Astrocyte of the spinal cord (primary cell): ENCODE measurements at regions not wholly inside any gene's neighbourhood (a gene's known extent, or its start where the extent isn't known, plus 50 kb on each side); places are given as distances from the start of the nearest gene placed in this dataset.

Experiments
- DNase-seq: peaks from one replicate; pipeline ENCODE4 v3.0.0; 2011; ENCODE audit warnings: low read depth, low spot score
- H3K4me3 ChIP-seq: 2 replicates; pipeline ENCODE4 v1.5.1; 2011; ENCODE audit warnings: low read depth, mild to moderate bottlenecking, low read length, moderate library complexity
- in situ Hi-C: cut with HindIII; loops from 2 replicates; pipeline ENCODE4 v1.10.0; 2017; ENCODE audit warnings: low sequenced_read_pairs
- TF ChIP-seq, protein P1 (sequence below): IDR thresholded peaks from 2 replicates; pipeline ENCODE4 v1.5.1; 2012; ENCODE audit warnings: low read depth, mild to moderate bottlenecking, low read length, inconsistent platforms

DNA sequence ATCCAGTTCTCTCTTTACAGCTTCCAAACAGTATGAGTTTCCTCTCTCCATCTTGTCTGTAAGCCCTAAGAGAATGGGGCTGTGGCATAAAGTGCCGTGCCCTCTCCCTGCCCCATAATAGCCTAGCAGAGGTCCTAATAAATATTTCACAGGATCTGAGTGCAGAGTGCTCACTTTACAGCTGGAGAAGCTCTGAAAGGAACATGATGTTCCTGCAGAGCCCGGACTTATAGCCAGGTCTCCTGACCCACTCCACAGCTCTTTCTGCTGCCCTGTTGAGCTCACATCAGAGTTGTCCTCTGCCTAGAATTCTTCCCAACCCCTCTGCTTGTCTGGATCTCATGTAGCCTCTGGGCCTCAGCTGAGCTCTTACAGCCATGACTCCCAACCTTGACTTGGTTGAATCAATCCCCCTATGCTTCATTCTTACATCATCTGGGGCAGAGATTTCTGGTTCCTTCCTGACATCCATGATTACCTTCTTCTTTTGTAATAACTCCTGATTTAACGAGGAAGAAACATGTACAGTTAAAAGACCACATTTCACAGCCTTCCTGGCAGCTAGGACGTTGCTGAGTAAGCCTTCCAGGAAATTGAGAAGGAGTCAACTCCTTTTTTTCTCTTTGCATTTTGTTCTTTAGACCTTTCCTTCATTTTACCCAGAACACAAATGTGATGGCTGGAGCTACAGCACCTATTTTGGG, 135.3 kb downstream of the RPLP1 start:
- no peak for DNase-seq
- TF ChIP-seq, protein P1, sequence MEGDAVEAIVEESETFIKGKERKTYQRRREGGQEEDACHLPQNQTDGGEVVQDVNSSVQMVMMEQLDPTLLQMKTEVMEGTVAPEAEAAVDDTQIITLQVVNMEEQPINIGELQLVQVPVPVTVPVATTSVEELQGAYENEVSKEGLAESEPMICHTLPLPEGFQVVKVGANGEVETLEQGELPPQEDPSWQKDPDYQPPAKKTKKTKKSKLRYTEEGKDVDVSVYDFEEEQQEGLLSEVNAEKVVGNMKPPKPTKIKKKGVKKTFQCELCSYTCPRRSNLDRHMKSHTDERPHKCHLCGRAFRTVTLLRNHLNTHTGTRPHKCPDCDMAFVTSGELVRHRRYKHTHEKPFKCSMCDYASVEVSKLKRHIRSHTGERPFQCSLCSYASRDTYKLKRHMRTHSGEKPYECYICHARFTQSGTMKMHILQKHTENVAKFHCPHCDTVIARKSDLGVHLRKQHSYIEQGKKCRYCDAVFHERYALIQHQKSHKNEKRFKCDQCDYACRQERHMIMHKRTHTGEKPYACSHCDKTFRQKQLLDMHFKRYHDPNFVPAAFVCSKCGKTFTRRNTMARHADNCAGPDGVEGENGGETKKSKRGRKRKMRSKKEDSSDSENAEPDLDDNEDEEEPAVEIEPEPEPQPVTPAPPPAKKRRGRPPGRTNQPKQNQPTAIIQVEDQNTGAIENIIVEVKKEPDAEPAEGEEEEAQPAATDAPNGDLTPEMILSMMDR = no peak
- no peak overlapping the region for H3K4me3 ChIP-seq
- in situ Hi-C loops = no loop called here

DNA sequence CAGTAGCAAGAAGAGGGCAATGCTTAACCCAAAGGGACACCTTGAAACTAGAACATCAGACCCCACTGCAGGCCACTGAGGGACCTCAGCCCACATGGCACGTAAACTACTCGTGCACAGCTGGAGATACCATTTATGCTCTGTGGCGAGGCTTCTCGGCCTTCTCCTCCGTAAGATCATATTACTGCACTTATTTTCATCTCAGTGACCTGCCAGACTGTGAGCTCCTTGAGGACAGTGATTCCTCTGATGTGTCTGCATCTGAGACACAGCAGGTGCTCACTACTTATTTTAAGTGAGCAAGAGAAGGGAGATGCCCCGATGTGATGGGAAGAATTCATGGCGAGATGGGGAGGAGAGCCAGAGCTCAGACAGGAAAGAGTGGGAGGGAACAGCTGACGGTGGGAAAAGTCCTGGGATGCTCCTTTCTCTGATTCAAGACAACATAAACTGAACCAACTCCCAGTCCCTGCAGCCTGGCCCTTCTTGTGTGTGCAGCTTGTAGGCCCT, 137.6 kb downstream of the RPLP1 start:
- TF ChIP-seq, protein P1 = no peak
- in situ Hi-C loops = no loop called here
- no peak overlapping the region for H3K4me3 ChIP-seq
- no peak for DNase-seq

DNA sequence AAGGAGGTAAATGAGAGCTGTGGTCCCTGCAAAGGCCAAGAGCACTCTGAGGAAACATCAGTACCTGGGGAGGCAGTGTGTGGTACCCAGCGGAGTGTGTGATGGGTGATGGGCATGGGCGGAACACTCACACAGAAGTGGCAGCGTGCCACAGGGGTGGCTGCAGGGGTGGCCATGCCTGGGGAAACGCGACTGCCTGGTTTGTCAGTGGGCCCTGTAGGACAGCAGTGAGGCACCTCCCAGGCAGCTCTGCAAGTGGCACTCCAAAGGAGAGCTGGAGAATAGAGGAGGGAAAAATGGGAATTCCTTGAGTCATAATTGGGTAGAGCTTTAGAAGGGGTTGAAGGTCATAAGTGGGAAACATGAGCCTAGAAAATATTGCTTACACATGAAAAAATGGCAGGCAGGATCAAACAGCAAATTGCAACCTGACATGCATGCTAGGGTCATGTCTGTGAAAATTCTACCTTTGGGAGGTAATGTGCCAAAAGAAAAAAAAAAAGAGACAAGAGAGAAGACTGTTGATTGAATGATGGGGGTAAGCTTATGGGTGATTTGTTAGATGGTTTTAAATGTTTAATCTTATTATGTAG, 138.4 kb downstream of the RPLP1 start:
- no peak overlapping the region for H3K4me3 ChIP-seq
- no peak for DNase-seq
- in situ Hi-C loops = no loop called here
- TF ChIP-seq, protein P1 = no peak

DNA sequence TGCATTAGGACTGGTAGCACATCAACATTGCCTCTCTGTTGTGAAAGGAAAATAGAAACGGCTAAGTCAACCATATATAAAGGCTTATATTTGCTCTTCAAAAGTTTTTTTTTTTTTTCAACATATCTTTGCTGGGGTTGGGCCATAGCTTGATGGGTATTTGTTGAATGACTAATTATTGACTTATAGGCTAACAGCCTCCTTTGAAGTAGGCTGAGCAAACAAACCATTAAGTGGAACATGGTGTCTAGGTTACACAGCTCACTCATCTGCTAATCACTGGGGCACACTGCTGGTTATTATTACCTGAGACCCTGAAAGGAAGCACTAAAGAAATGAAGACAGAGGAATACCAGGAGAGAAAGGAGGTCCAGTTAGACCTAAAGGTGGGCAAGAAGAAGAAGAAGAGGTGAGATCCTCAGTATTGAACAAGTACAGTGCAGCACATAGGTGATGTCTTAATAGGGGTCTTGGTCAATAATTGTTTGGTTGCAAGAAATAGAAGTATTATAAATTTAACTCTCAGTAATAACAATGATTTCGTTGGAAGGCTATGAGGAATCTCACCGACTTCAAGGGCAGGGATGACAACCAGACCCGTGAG, 139.4 kb downstream of the RPLP1 start:
- in situ Hi-C loops = no loop called here
- TF ChIP-seq, protein P1 = no peak
- DNase-seq = peak; percentile 37
- no peak overlapping the region for H3K4me3 ChIP-seq

DNA sequence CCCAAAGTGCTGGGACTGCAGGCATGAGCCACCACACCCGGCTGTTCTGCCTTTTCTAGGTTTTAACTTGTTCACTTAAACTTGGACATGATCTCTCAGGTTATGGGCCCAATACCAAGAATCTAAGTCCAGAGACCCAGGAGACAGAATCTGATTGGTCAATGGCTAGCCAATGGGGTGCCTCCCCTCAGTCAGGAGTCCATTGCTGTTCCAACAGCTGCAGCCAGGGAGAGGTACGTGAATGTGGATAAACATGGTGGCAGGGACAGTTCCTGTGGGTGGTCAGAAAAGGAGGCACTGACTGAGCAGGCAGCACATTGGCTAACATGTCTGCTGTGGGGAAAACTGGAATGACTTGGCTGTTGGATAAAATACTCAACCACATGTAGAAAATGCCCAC, 140.3 kb downstream of the RPLP1 start:
- TF ChIP-seq, protein P1 = no peak
- DNase-seq = no peak
- H3K4me3 ChIP-seq = no peak overlapping the region
- in situ Hi-C loops = no loop called here

DNA sequence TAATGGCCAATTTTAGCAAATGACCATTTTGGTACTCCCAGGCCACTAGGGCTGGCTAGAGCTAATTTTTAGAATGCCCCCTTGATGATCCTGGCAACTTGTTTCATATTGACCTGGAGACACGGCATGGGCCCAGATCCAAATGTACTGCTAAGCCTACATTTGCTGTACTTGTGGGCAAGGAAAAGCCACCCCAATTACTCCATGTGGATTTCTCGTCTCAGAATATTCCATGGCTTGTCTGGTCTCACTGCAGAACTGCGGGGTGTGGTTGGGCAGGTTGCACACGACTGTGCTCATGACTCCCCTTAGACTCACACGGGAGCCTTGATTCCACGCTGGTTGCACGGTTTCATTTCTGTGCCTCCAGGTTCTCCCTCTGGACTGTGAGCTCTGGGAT, 140.9 kb downstream of the RPLP1 start:
- DNase-seq = no peak
- in situ Hi-C loops = no loop called here
- no peak overlapping the region for H3K4me3 ChIP-seq
- TF ChIP-seq, protein P1 = no peak
